ENCODE measurements at regions not wholly inside any gene's neighbourhood (a gene's known extent, or its start where the extent isn't known, plus 50 kb on each side); places are given as distances from the start of the nearest gene placed in this dataset.
"Not testable (repeated sequence)": the region's sequence is repeated elsewhere in the genome, so short reads cannot be mapped to it uniquely, and the experiment has no call there.

GRCh38 chr5:96209829-96210228, 223.2 kb downstream of the PCSK1 start:
- DNase-seq (ENCODE audit: low read depth): peak; percentile 48

- DNase-seq (ENCODE audit: low read depth): no peak
These were observed 225.6 kb downstream of the PCSK1 start for GRCh38 chr5:96207420-96207819.

GRCh38 chr5:96203761-96204160, 229.3 kb downstream of the PCSK1 start:
- DNase-seq (ENCODE audit: low read depth): no peak

GRCh38 chr5:96201503-96201902, 231.5 kb downstream of the PCSK1 start:
- DNase-seq (ENCODE audit: low read depth): no peak

GRCh38 chr5:96200641-96201040, 232.4 kb downstream of the PCSK1 start:
- no peak for DNase-seq (ENCODE audit: low read depth)

- DNase-seq (ENCODE audit: low read depth): no peak
These were observed 233.3 kb downstream of the PCSK1 start for GRCh38 chr5:96199713-96200183.

GRCh38 chr5:96198356-96199058, 234.5 kb downstream of the PCSK1 start:
- DNase-seq (ENCODE audit: low read depth): no peak

- DNase-seq (ENCODE audit: low read depth): not testable (repeated sequence)
These were observed 235.3 kb downstream of the PCSK1 start for GRCh38 chr5:96197767-96198166.

GRCh38 chr5:96197347-96197746, 235.7 kb upstream of the ELL2 start:
- DNase-seq (ENCODE audit: low read depth): no peak

GRCh38 chr5:96196890-96197289, 235.2 kb upstream of the ELL2 start:
- DNase-seq (ENCODE audit: low read depth): no peak

GRCh38 chr5:96196407-96196806, 234.8 kb upstream of the ELL2 start:
- DNase-seq (ENCODE audit: low read depth): no peak

- DNase-seq (ENCODE audit: low read depth): no peak
These were observed 233.5 kb upstream of the ELL2 start for GRCh38 chr5:96195123-96195522.

- DNase-seq (ENCODE audit: low read depth): no peak
These were observed 232.9 kb upstream of the ELL2 start for GRCh38 chr5:96194593-96194992.

GRCh38 chr5:96193946-96194345, 232.3 kb upstream of the ELL2 start:
- DNase-seq (ENCODE audit: low read depth): no peak

- DNase-seq (ENCODE audit: low read depth): no peak
These were observed 228.3 kb upstream of the ELL2 start for GRCh38 chr5:96189987-96190386.

- DNase-seq (ENCODE audit: low read depth): no peak
These were observed 227.6 kb upstream of the ELL2 start for GRCh38 chr5:96189028-96189826.

GRCh38 chr5:96187309-96188027, 225.8 kb upstream of the ELL2 start:
- DNase-seq (ENCODE audit: low read depth): no peak

GRCh38 chr5:96184510-96184909, 222.9 kb upstream of the ELL2 start:
- DNase-seq (ENCODE audit: low read depth): not testable (repeated sequence)

GRCh38 chr5:96180684-96181435, 219.2 kb upstream of the ELL2 start:
- DNase-seq (ENCODE audit: low read depth): no peak

- peak; percentile 13 for DNase-seq (ENCODE audit: low read depth)
These were observed 215.7 kb upstream of the ELL2 start for GRCh38 chr5:96177303-96177869.

- no peak for DNase-seq (ENCODE audit: low read depth)
These were observed 214.4 kb upstream of the ELL2 start for GRCh38 chr5:96176022-96176421.

Data from myocyte (in vitro differentiated cells).